IMR-90 (cell line): ENCODE measurements at regions not wholly inside any gene's neighbourhood (a gene's known extent, or its start where the extent isn't known, plus 50 kb on each side); places are given as distances from the start of the nearest gene placed in this dataset.

Source experiments
- ATAC-seq: fragments of 200-7000 bp; cut with Tn5 transposase; 2 replicates; pipeline ENCODE4 v1.9.1; 2020; ENCODE audit warnings: low read depth, mild to moderate bottlenecking, moderate library complexity
- BruUV-seq: library from RNA; stranded (reverse); fragments of 400-500 nt; replicated peaks from 2 replicates; lab custom pipeline; 2021; lab: Mats Ljungman, UMichigan
- CTCF ChIA-PET: fragments of 300-600 bp; formaldehyde crosslinking; extraction: SDS; loops from one replicate; lab custom pipeline; 2021; ENCODE audit warnings: antibody characterized with exemption; lab: Yijun Ruan, JAX
- POLR2A ChIA-PET: fragments of 300-600 bp; sonication (Branson Sonifier 250); formaldehyde crosslinking; loops from one replicate; lab custom pipeline; 2022; ENCODE audit warnings: antibody characterized with exemption; ENCODE audit not compliant: unreplicated experiment; lab: Charles Lee
- DNase-seq: peaks from one replicate; pipeline ENCODE4 v3.0.0; 2013
- H2AFZ ChIP-seq: replicated peaks from 2 replicates; pipeline ENCODE3; 2013; ENCODE audit warnings: low read length, mild to moderate bottlenecking; ENCODE audit not compliant: poor library complexity
- H2AK5ac ChIP-seq: 2 replicates; pipeline ENCODE4 v1.6.1; 2013; ENCODE audit warnings: low read depth, low read length, inconsistent platforms
- H2AK9ac ChIP-seq: replicated peaks from 2 replicates; pipeline ENCODE3; 2013; ENCODE audit warnings: mild to moderate bottlenecking, low read depth, low read length, moderate library complexity; ENCODE audit not compliant: poor library complexity
- H2BK120ac ChIP-seq: 2 replicates; pipeline ENCODE4 v1.6.1; 2013; ENCODE audit warnings: low read depth, low read length, inconsistent platforms
- H2BK15ac ChIP-seq: 3 replicates; pipeline ENCODE4 v1.6.1; 2013; ENCODE audit warnings: low read depth, low read length, inconsistent platforms
- H2BK20ac ChIP-seq: 2 replicates; pipeline ENCODE4 v1.6.1; 2013; ENCODE audit warnings: low read depth, mild to moderate bottlenecking, inconsistent platforms, low read length, moderate library complexity
- H2BK5ac ChIP-seq: 2 replicates; pipeline ENCODE4 v1.6.1; 2013; ENCODE audit warnings: mild to moderate bottlenecking, low read depth, low read length, inconsistent platforms; ENCODE audit not compliant: poor library complexity, severe bottlenecking
- H3K14ac ChIP-seq: replicated peaks from 2 replicates; pipeline ENCODE4 v1.6.1; 2013; ENCODE audit warnings: low read depth, low read length, inconsistent platforms
- H3K18ac ChIP-seq: 2 replicates; pipeline ENCODE4 v1.6.1; 2013; ENCODE audit warnings: low read depth, low read length, control low read depth
- H3K23ac ChIP-seq: 2 replicates; pipeline ENCODE4 v1.6.1; 2013; ENCODE audit warnings: low read depth, low read length, inconsistent platforms
- H3K27ac ChIP-seq: 2 replicates; pipeline ENCODE4 v1.5.1; 2013; ENCODE audit warnings: mild to moderate bottlenecking, control low read depth, low read length; ENCODE audit not compliant: insufficient read depth
- H3K27me3 ChIP-seq: 2 replicates; pipeline ENCODE4 v1.6.1; 2013; ENCODE audit warnings: low read length; ENCODE audit not compliant: control insufficient read depth, insufficient read depth
- H3K36me3 ChIP-seq: 2 replicates; pipeline ENCODE4 v1.6.1; 2013; ENCODE audit warnings: low read length, mixed read lengths; ENCODE audit not compliant: control insufficient read depth, insufficient read depth
- H3K4ac ChIP-seq: 2 replicates; pipeline ENCODE4 v1.6.1; 2013; ENCODE audit warnings: low read depth, low read length, inconsistent platforms
- H3K4me1 ChIP-seq: 2 replicates; pipeline ENCODE4 v1.6.1; 2013; ENCODE audit warnings: low read length, mixed read lengths; ENCODE audit not compliant: control insufficient read depth, insufficient read depth
- H3K4me2 ChIP-seq: 2 replicates; pipeline ENCODE4 v1.6.1; 2013; ENCODE audit warnings: low read depth, mild to moderate bottlenecking, control low read depth, low read length, moderate library complexity
- H3K4me3 ChIP-seq: 2 replicates; pipeline ENCODE4 v1.5.1; 2013; ENCODE audit warnings: low read depth, mild to moderate bottlenecking, control low read depth, low read length, moderate library complexity; ENCODE audit not compliant: insufficient read depth
- H3K56ac ChIP-seq: 2 replicates; pipeline ENCODE4 v1.6.1; 2013; ENCODE audit warnings: low read length, inconsistent platforms; ENCODE audit not compliant: insufficient read depth; ENCODE audit errors: extremely low read depth
- H3K79me1 ChIP-seq, 2 experiments: 2 replicates each; pipeline ENCODE4 v1.6.1; 2013; ENCODE audit warnings: low read length in 2 of 2, inconsistent platforms in 1 of 2, low read depth in 1 of 2
- H3K9ac ChIP-seq: 2 replicates; pipeline ENCODE4 v1.6.1; 2013; ENCODE audit warnings: low read depth, low read length, control low read depth
- H3K9me1 ChIP-seq: 2 replicates; pipeline ENCODE4 v1.6.1; 2013; ENCODE audit warnings: low read length, inconsistent platforms; ENCODE audit not compliant: insufficient read depth
- H3K9me3 ChIP-seq: 2 replicates; pipeline ENCODE4 v1.6.1; 2013; ENCODE audit warnings: low read length; ENCODE audit not compliant: control insufficient read depth, insufficient read depth
- H4K20me1 ChIP-seq: 2 replicates; pipeline ENCODE4 v1.6.1; 2013; ENCODE audit warnings: low read length, inconsistent platforms; ENCODE audit not compliant: insufficient read depth
- H4K5ac ChIP-seq: 2 replicates; pipeline ENCODE4 v1.6.1; 2013; ENCODE audit warnings: mild to moderate bottlenecking, low read depth, low read length, control low read depth
- H4K8ac ChIP-seq, 2 experiments: 2 replicates each; pipeline ENCODE4 v1.6.1; 2013; ENCODE audit warnings: low read depth in 2 of 2, low read length in 2 of 2, control low read depth in 1 of 2, inconsistent platforms in 1 of 2
- H4K91ac ChIP-seq: 2 replicates; pipeline ENCODE4 v1.6.1; 2013; ENCODE audit warnings: low read depth, low read length, inconsistent platforms; ENCODE audit not compliant: insufficient read depth
- BHLHE40 ChIP-seq: fragments of 150-350 bp; IDR thresholded peaks from 2 replicates; pipeline ENCODE4 v1.6.1; 2016; ENCODE audit warnings: mild to moderate bottlenecking, low read depth, low read length
- CEBPB ChIP-seq: IDR thresholded peaks from 2 replicates; pipeline ENCODE4 v1.6.1; 2012; ENCODE audit warnings: low read depth, low read length, improper control_type of control experiment
- CHD1 ChIP-seq: IDR thresholded peaks from 2 replicates; pipeline ENCODE4 v1.6.1; 2012; ENCODE audit warnings: low read depth, low read length, improper control_type of control experiment
- FOS ChIP-seq: fragments of 150-350 bp; IDR thresholded peaks from 2 replicates; pipeline ENCODE4 v1.6.1; 2016; ENCODE audit warnings: low read depth, low read length
- MAFK ChIP-seq: IDR thresholded peaks from 2 replicates; pipeline ENCODE4 v1.6.1; 2012; ENCODE audit warnings: low read depth, low read length, improper control_type of control experiment
- MAZ ChIP-seq: IDR thresholded peaks from 2 replicates; pipeline ENCODE4 v1.6.1; 2012; ENCODE audit warnings: low read depth, mild to moderate bottlenecking, low read length, improper control_type of control experiment, moderate library complexity, borderline replicate concordance
- MXI1 ChIP-seq: IDR thresholded peaks from 2 replicates; pipeline ENCODE4 v1.6.1; 2012; ENCODE audit warnings: low read depth, mild to moderate bottlenecking, low read length, moderate library complexity, borderline replicate concordance
- NFE2L2 ChIP-seq: fragments of 150-350 bp; IDR thresholded peaks from 2 replicates; pipeline ENCODE4 v1.6.1; 2016; ENCODE audit warnings: low read depth, mild to moderate bottlenecking, low read length
- POLR2A ChIP-seq: IDR thresholded peaks from 2 replicates; pipeline ENCODE4 v1.6.1; 2012; ENCODE audit warnings: mild to moderate bottlenecking, low read depth, low read length
- RAD21 ChIP-seq: IDR thresholded peaks from 2 replicates; pipeline ENCODE4 v1.6.1; 2012; ENCODE audit warnings: low read length, improper control_type of control experiment
- RCOR1 ChIP-seq: IDR thresholded peaks from 2 replicates; pipeline ENCODE4 v1.6.1; 2012; ENCODE audit warnings: mild to moderate bottlenecking, low read length, improper control_type of control experiment; ENCODE audit not compliant: insufficient replicate concordance
- RFX5 ChIP-seq: IDR thresholded peaks from 2 replicates; pipeline ENCODE4 v1.8.0; 2012; ENCODE audit warnings: low read depth, mild to moderate bottlenecking, low read length, moderate library complexity
- SMC3 ChIP-seq: fragments of 150-350 bp; IDR thresholded peaks from 2 replicates; pipeline ENCODE4 v1.6.1; 2016; ENCODE audit warnings: low read depth, mild to moderate bottlenecking, antibody characterized with exemption, low read length, moderate library complexity
- WGBS, 2 experiments: methylation state at CpG; one replicate each; pipeline versions ENCODE4 v1.1.5 to v1.1.7; 2013; ENCODE audit warnings: missing lambda C conversion rate in 2 of 2; ENCODE audit not compliant: insufficient read length in 1 of 2; ENCODE audit errors: extremely low coverage in 2 of 2; 5-methylcytosine and 5-hydroxymethylcytosine counted together
- dilution Hi-C: fragments of 300-500 bp; cut with HindIII; formaldehyde crosslinking; loops from one replicate; pipeline ENCODE4 v1.14.3; 2018; ENCODE audit warnings: low sequenced_read_pairs; ENCODE audit not compliant: unreplicated experiment
- in situ Hi-C: fragments of 300-500 bp; cut with MboI; formaldehyde crosslinking; loops from 3 replicates; pipeline ENCODE4 v1.14.3; 2019; ENCODE audit warnings: low sequenced_read_pairs, inconsistent platforms, mixed read lengths
- intact Hi-C: fragments of 100-400 bp; cut with micrococcal nuclease; formaldehyde crosslinking; loops from 2 replicates; pipeline ENCODE4 v1.10.0; 2022
- TF ChIP-seq, protein P1 (sequence below): conservative IDR thresholded peaks from 2 replicates; pipeline ENCODE4 v1.5.1; 2012; ENCODE audit warnings: mild to moderate bottlenecking, low read depth, low read length, improper control_type of control experiment
- TF ChIP-seq, protein P2 (sequence below): fragments of 150-350 bp; IDR thresholded peaks from 2 replicates; pipeline ENCODE4 v1.6.1; 2016; ENCODE audit warnings: low read depth, mild to moderate bottlenecking, low read length, moderate library complexity, borderline replicate concordance
- TF ChIP-seq, protein P3 (sequence below): fragments of 150-350 bp; IDR thresholded peaks from 2 replicates; pipeline ENCODE4 v1.6.1; 2017; ENCODE audit warnings: mild to moderate bottlenecking, antibody characterized with exemption, low read length, low read depth

DNA sequence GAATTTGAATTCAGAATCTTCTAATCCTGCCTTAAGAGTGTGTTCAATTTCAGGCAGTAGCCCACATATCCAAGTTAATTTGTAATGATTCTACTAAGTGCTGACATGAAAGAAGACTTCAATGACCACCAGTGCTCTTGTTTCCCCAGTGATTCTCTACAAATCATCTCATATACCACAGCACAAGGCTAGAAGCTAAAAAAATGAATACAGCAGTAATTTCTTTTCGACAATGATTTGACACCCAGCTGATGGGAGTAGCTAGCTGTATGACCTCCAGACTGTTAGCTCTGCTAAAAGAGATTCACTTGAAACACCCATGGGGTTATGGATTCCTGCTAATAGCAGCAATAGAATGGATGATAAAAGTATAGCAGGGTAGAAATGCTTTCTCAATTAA lies 217.0 kb upstream of the TMEFF2 start:
- CTCF ChIA-PET = no interaction called here
- H2BK5ac ChIP-seq = no peak overlapping the region
- H2BK20ac ChIP-seq = no peak overlapping the region
- no peaks in the 10 kb centered on the region for H3K4me1 ChIP-seq
- in situ Hi-C loops = no loop called here
- H2BK15ac ChIP-seq = no peak overlapping the region
- ATAC-seq (no peak), DNase-seq (no peak)
- no peak overlapping the region for H3K27ac ChIP-seq
- H3K14ac ChIP-seq = no peak overlapping the region
- no peak overlapping the region for H3K4ac ChIP-seq
- H3K4me3 ChIP-seq = no peak overlapping the region
- H3K36me3 ChIP-seq = no peaks in the 10 kb centered on the region
- no peaks in the 10 kb centered on the region for H4K20me1 ChIP-seq
- H2AK9ac ChIP-seq = no peak overlapping the region
- H3K4me2 ChIP-seq = no peak overlapping the region
- no TSS peak for BruUV-seq
- H3K79me1 ChIP-seq = no peaks in the 10 kb centered on the region
- no peak overlapping the region for H3K18ac ChIP-seq
- intact Hi-C loops = no loop called here
- H3K9ac ChIP-seq = no peak overlapping the region
- dilution Hi-C loops = no loop called here
- no peak overlapping the region for H3K23ac ChIP-seq
- H2BK120ac ChIP-seq = no peak overlapping the region
- no peak overlapping the region for H4K8ac ChIP-seq
- H4K91ac ChIP-seq = no peak overlapping the region
- H3K9me3 ChIP-seq = peaks cover 3% of the 10 kb centered on the region; the same call in 1 of the 2 replicates
- H3K27me3 ChIP-seq = no peaks in the 10 kb centered on the region
- POLR2A ChIA-PET = no interaction called here
- no peak overlapping the region for H4K5ac ChIP-seq
- H3K9me1 ChIP-seq = no peaks in the 10 kb centered on the region
- no peak overlapping the region for H2AFZ ChIP-seq
- TF ChIP-seq, protein P1, sequence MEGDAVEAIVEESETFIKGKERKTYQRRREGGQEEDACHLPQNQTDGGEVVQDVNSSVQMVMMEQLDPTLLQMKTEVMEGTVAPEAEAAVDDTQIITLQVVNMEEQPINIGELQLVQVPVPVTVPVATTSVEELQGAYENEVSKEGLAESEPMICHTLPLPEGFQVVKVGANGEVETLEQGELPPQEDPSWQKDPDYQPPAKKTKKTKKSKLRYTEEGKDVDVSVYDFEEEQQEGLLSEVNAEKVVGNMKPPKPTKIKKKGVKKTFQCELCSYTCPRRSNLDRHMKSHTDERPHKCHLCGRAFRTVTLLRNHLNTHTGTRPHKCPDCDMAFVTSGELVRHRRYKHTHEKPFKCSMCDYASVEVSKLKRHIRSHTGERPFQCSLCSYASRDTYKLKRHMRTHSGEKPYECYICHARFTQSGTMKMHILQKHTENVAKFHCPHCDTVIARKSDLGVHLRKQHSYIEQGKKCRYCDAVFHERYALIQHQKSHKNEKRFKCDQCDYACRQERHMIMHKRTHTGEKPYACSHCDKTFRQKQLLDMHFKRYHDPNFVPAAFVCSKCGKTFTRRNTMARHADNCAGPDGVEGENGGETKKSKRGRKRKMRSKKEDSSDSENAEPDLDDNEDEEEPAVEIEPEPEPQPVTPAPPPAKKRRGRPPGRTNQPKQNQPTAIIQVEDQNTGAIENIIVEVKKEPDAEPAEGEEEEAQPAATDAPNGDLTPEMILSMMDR = no peak
- TF ChIP-seq RFX5 (no peak), RCOR1 (no peak), CEBPB (no peak), FOS (no peak), BHLHE40 (no peak), RAD21 (no peak), MXI1 (no peak), MAZ (no peak), NFE2L2 (no peak), POLR2A (no peak), SMC3 (no peak), MAFK (no peak), CHD1 (no peak)
- TF ChIP-seq, protein P2, sequence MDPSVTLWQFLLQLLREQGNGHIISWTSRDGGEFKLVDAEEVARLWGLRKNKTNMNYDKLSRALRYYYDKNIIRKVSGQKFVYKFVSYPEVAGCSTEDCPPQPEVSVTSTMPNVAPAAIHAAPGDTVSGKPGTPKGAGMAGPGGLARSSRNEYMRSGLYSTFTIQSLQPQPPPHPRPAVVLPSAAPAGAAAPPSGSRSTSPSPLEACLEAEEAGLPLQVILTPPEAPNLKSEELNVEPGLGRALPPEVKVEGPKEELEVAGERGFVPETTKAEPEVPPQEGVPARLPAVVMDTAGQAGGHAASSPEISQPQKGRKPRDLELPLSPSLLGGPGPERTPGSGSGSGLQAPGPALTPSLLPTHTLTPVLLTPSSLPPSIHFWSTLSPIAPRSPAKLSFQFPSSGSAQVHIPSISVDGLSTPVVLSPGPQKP = no peak
- TF ChIP-seq, protein P3, sequence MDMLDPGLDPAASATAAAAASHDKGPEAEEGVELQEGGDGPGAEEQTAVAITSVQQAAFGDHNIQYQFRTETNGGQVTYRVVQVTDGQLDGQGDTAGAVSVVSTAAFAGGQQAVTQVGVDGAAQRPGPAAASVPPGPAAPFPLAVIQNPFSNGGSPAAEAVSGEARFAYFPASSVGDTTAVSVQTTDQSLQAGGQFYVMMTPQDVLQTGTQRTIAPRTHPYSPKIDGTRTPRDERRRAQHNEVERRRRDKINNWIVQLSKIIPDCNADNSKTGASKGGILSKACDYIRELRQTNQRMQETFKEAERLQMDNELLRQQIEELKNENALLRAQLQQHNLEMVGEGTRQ = no peak
- H2AK5ac ChIP-seq = no peak overlapping the region
- no CpG with 5 or more reads among the region's 1 CpG for WGBS, 2 experiments
- no peak overlapping the region for H3K56ac ChIP-seq
